ENCODE measurements at regions not wholly inside any gene's neighbourhood (a gene's known extent, or its start where the extent isn't known, plus 50 kb on each side); places are given as distances from the start of the nearest gene placed in this dataset.

DNA sequence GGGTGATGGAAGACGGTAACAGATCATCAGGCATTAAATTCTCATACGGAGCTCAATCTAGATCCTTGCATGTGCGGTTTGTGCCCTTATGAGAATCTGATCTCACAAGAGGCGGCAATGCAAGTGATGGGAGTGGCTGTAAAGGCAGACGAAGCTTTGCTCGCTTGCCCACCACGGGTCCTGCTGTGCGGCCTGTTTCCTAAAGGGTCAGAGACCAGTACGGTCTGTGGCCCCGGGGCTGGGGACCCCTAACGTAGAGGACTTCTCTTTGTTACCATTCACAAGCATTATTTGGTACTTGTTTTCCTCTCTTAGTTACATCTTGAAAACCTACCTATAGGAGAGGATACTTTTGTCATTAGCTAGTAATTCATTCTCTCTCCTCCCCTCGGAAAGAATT lies 221.0 kb downstream of the ADAM29 start:
- H3K27ac ChIP-seq (ENCODE audit: poor library complexity, severe bottlenecking) = no peak overlapping the region
- H3K27me3 ChIP-seq (ENCODE audit: insufficient read depth, poor library complexity, severe bottlenecking) = no peaks in the 10 kb centered on the region
- DNase-seq (ENCODE audit: low spot score) = no peak
- no peaks in the 10 kb centered on the region for H3K4me1 ChIP-seq (ENCODE audit: insufficient read depth, poor library complexity, severe bottlenecking)
- ATAC-seq (ENCODE audit: low read depth) = no peak
- no peaks in the 10 kb centered on the region for H3K36me3 ChIP-seq (ENCODE audit: low read depth)
- TF ChIP-seq, protein P1, sequence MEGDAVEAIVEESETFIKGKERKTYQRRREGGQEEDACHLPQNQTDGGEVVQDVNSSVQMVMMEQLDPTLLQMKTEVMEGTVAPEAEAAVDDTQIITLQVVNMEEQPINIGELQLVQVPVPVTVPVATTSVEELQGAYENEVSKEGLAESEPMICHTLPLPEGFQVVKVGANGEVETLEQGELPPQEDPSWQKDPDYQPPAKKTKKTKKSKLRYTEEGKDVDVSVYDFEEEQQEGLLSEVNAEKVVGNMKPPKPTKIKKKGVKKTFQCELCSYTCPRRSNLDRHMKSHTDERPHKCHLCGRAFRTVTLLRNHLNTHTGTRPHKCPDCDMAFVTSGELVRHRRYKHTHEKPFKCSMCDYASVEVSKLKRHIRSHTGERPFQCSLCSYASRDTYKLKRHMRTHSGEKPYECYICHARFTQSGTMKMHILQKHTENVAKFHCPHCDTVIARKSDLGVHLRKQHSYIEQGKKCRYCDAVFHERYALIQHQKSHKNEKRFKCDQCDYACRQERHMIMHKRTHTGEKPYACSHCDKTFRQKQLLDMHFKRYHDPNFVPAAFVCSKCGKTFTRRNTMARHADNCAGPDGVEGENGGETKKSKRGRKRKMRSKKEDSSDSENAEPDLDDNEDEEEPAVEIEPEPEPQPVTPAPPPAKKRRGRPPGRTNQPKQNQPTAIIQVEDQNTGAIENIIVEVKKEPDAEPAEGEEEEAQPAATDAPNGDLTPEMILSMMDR (IDR thresholded peaks at IDR 0.05; ENCODE audit: poor library complexity, severe bottlenecking) = no peak
- H3K4me3 ChIP-seq (ENCODE audit: severe bottlenecking) = no peak overlapping the region
- no peaks in the 10 kb centered on the region for H3K9me3 ChIP-seq (ENCODE audit: severe bottlenecking)

DNA sequence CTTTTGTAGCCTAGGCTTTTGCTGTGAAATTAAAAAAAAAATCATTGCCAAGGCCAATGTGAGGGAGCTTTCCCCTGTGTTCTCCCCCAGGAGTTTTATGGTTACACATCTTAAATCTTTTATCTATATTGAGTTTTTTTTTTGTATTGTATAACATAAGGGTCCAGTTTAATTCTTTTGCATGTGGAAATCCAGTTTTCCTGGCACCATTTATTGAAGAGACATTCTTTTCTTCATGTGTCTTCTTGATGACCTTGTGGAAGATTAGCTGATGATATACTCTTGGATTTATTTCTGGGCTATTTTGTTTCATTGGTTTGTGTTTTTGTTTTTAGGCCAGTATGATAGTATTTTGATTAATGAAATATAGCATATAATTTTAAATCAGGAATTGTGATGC lies 225.0 kb downstream of the ADAM29 start:
- Histone ChIP-seq H3K27me3 (ENCODE audit: insufficient read depth, poor library complexity, severe bottlenecking) (no peaks in the 10 kb centered on the region), H3K36me3 (ENCODE audit: low read depth) (no peaks in the 10 kb centered on the region), H3K9me3 (ENCODE audit: severe bottlenecking) (no peaks in the 10 kb centered on the region), H3K27ac (ENCODE audit: poor library complexity, severe bottlenecking) (no peak overlapping the region), H3K4me1 (ENCODE audit: insufficient read depth, poor library complexity, severe bottlenecking) (no peaks in the 10 kb centered on the region), H3K4me3 (ENCODE audit: severe bottlenecking) (no peak overlapping the region)
- DNase-seq (ENCODE audit: low spot score) = no peak
- TF ChIP-seq, protein P1 (IDR thresholded peaks at IDR 0.05; ENCODE audit: poor library complexity, severe bottlenecking) = no peak
- ATAC-seq (ENCODE audit: low read depth) = no peak

DNA sequence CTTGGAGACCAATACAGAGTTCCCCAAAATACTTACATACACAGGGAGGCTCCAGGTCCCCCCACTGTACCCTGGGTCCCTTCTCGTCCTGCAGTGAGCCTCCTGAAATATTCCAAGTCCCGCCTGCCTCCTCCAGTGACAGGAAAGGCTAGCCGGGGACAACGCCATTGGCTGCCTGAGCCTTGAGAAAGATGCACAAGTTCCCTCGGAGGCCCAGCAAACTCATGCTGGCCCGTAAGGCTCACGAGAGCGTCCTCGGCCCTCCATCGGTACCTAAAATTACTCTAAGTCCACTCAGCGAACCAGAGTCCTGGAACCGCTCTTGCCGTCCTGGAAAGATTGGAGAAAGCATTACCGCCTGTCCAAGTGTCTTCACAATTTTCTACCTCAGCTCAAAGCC lies 228.6 kb downstream of the ADAM29 start:
- ATAC-seq (ENCODE audit: low read depth) (no peak), DNase-seq (ENCODE audit: low spot score) (no peak)
- Histone ChIP-seq H3K4me1 (ENCODE audit: insufficient read depth, poor library complexity, severe bottlenecking) (no peaks in the 10 kb centered on the region), H3K9me3 (ENCODE audit: severe bottlenecking) (no peaks in the 10 kb centered on the region), H3K4me3 (ENCODE audit: severe bottlenecking) (no peak overlapping the region), H3K27ac (ENCODE audit: poor library complexity, severe bottlenecking) (no peak overlapping the region), H3K27me3 (ENCODE audit: insufficient read depth, poor library complexity, severe bottlenecking) (no peaks in the 10 kb centered on the region), H3K36me3 (ENCODE audit: low read depth) (no peaks in the 10 kb centered on the region)
- TF ChIP-seq, protein P1 (IDR thresholded peaks at IDR 0.05; ENCODE audit: poor library complexity, severe bottlenecking) = no peak

DNA sequence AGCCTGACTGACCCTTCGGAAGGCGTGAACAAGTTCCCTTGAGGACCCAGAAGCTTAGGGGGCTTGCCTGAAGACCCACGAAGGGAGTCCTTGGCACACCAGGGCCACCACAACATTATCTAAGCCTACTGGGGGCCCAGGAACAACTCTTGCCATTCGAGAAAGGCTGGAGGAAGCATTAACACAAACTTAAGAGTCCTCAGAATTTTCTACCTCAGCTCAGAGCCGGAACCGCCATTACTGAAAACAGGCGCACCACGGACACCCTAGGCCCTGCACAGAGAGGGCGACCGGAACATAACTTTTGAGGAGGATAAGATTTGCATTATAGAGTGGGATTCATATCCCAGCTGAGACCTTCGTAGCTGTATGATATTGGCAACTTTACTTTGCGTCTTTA lies 229.1 kb downstream of the ADAM29 start:
- Histone ChIP-seq H3K4me3 (ENCODE audit: severe bottlenecking) (no peak overlapping the region), H3K4me1 (ENCODE audit: insufficient read depth, poor library complexity, severe bottlenecking) (no peaks in the 10 kb centered on the region), H3K36me3 (ENCODE audit: low read depth) (no peaks in the 10 kb centered on the region), H3K27me3 (ENCODE audit: insufficient read depth, poor library complexity, severe bottlenecking) (no peaks in the 10 kb centered on the region), H3K27ac (ENCODE audit: poor library complexity, severe bottlenecking) (no peak overlapping the region), H3K9me3 (ENCODE audit: severe bottlenecking) (no peaks in the 10 kb centered on the region)
- DNase-seq (ENCODE audit: low spot score) = no peak
- TF ChIP-seq, protein P1 (IDR thresholded peaks at IDR 0.05; ENCODE audit: poor library complexity, severe bottlenecking) = no peak
- no peak for ATAC-seq (ENCODE audit: low read depth)

DNA sequence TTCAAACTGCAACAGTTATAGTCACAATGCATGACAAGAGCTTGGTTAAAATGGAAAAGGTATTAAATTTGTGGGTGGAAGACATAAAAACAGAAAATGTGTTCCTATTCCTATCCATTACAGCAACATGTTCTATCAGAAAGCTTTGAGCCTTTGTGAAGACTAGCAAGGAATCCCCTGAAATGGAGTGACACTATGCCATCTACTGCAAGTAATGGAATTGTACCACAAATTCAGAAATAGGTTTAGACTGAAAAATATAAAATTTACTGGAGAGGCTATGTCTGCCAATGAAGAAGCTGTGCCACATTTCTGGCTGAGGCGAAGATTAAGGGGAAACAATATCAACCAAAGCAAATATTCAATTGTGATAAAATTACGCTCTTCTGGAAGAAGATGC lies 247.9 kb downstream of the ADAM29 start:
- no peak for DNase-seq (ENCODE audit: low spot score)
- Histone ChIP-seq H3K36me3 (ENCODE audit: low read depth) (no peaks in the 10 kb centered on the region), H3K4me3 (ENCODE audit: severe bottlenecking) (no peak overlapping the region), H3K9me3 (ENCODE audit: severe bottlenecking) (no peaks in the 10 kb centered on the region), H3K27me3 (ENCODE audit: insufficient read depth, poor library complexity, severe bottlenecking) (no peaks in the 10 kb centered on the region), H3K27ac (ENCODE audit: poor library complexity, severe bottlenecking) (no peak overlapping the region), H3K4me1 (ENCODE audit: insufficient read depth, poor library complexity, severe bottlenecking) (no peaks in the 10 kb centered on the region)
- ATAC-seq (ENCODE audit: low read depth) = peak; percentile 40; the same call in 2 of the 3 replicates
- TF ChIP-seq, protein P1 (IDR thresholded peaks at IDR 0.05; ENCODE audit: poor library complexity, severe bottlenecking) = no peak

Data from RWPE2 (cell line).